ENCODE measurements at regions not wholly inside any gene's neighbourhood (a gene's known extent, or its start where the extent isn't known, plus 50 kb on each side); places are given as distances from the start of the nearest gene placed in this dataset.

DNA sequence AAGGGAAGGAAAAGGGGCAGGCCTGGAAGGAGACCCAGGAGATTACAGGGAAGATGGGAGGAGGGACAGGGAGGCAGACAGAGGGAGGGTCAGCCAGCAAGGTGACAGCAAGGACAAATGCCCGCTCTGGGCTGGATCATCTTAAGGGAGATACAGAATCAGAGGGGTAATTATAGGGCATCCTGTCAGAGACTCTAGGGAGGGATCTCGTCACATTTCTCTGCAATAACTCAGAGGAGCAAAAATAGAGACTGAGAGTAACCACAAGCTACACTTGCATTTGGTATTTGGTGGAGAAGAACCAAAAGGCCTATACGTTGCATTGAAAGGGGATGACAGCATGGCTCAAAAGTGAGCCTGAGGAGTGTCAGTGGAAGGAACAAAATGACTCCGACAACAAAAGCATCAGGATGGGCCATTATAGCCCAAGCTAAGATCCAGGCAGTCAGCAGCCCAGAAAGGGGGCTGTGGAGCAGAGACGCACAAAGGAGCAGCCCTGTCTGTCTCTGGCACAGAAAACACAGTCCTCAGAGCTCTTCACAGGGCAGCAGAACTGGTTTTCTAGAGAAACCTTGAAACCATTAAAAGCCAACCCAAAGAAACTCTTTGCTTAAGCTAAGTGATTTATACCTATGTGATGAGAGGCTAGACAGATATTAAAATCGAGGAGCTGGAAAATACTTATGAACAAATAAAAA is 430.2 kb upstream of the VSTM2A start:
- H4K20me1 ChIP-seq (ENCODE audit: insufficient read depth): no peaks in the 10 kb centered on the region
- H3K9me3 ChIP-seq (ENCODE audit: control insufficient read depth in 1 of 2, insufficient read depth in 1 of 2, low read depth in 1 of 2, low read length in 2 of 2): peaks cover 7 to 31% of the 10 kb centered on the region in 2 experiments; a peak in 2 of 4 replicates
- H3K36me3 ChIP-seq (ENCODE audit: control insufficient read depth in 1 of 2, insufficient read depth in 2 of 2, low read length in 2 of 2): no peaks in the 10 kb centered on the region
- DNase-seq (ENCODE audit: low read depth, low spot score) (no peak), ATAC-seq (no peak)
- H3K79me2 ChIP-seq (ENCODE audit: insufficient read depth, low read length): no peaks in the 10 kb centered on the region
- H3K9me2 ChIP-seq (ENCODE audit: insufficient read depth): no peaks in the 10 kb centered on the region
- no peaks in the 10 kb centered on the region for H3K27me3 ChIP-seq (ENCODE audit: insufficient read depth, low read length)
- H2AFZ ChIP-seq (ENCODE audit: low read depth, low read length, poor library complexity, severe bottlenecking): no peak overlapping the region
- ChIA-PET RAD21 (ENCODE audit: low non-redundant PET in 1 of 2, low total read pairs in 2 of 2, uncharacterized antibody in 2 of 2, unreplicated experiment in 2 of 2) (interaction anchor here in 1 of 2 experiments (0.6 kb wide), 1 partner anchor 610 kb away, joined by 4 read pairs; no protein-coding TSS in a partner anchor), CTCF (no interaction called here), POLR2A (no interaction called here)
- no peak overlapping the region for H3K9ac ChIP-seq (ENCODE audit: low read length)
- H3K4me3 ChIP-seq (replicated peaks in 1 of 2; ENCODE audit: low read depth in 1 of 2, low read length in 2 of 2): no peak overlapping the region
- intact Hi-C loops (cut with micrococcal nuclease): no loop called here
- TF ChIP-seq, protein P1, sequence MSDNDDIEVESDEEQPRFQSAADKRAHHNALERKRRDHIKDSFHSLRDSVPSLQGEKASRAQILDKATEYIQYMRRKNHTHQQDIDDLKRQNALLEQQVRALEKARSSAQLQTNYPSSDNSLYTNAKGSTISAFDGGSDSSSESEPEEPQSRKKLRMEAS (IDR thresholded peaks at IDR 0.05): no peak
- TF ChIP-seq JUND (IDR thresholded peaks at IDR 0.05) (no peak), EGR1 (IDR thresholded peaks at IDR 0.05; ENCODE audit: low read depth) (no peak), ELF1 (IDR thresholded peaks at IDR 0.05; ENCODE audit: borderline replicate concordance, low read depth) (no peak), ZFX (IDR thresholded peaks at IDR 0.05) (no peak), REST (IDR thresholded peaks at IDR 0.05; ENCODE audit: low read depth) (no peak), FOSL1 (IDR thresholded peaks at IDR 0.05; ENCODE audit: low read depth) (no peak), POLR2A (IDR thresholded peaks at IDR 0.05; ENCODE audit: borderline replicate concordance, extremely low read depth, insufficient read depth, insufficient read length) (no peak), YY1 (IDR thresholded peaks at IDR 0.05; ENCODE audit: extremely low read depth, insufficient replicate concordance, low read depth, low read length) (no peak)
- no peak overlapping the region for H3K27ac ChIP-seq (ENCODE audit: low read depth, low read length)
- BruUV-seq (replicated peaks): no TSS peak
- H3K4me1 ChIP-seq (ENCODE audit: control insufficient read depth in 1 of 2, insufficient read depth in 2 of 2, low read length in 2 of 2): no peaks in the 10 kb centered on the region
- no peak overlapping the region for H3K4me2 ChIP-seq (ENCODE audit: low read length)

Measured in HCT116 (cell line).